ENCODE measurements at regions not wholly inside any gene's neighbourhood (a gene's known extent, or its start where the extent isn't known, plus 50 kb on each side); places are given as distances from the start of the nearest gene placed in this dataset.

DNA sequence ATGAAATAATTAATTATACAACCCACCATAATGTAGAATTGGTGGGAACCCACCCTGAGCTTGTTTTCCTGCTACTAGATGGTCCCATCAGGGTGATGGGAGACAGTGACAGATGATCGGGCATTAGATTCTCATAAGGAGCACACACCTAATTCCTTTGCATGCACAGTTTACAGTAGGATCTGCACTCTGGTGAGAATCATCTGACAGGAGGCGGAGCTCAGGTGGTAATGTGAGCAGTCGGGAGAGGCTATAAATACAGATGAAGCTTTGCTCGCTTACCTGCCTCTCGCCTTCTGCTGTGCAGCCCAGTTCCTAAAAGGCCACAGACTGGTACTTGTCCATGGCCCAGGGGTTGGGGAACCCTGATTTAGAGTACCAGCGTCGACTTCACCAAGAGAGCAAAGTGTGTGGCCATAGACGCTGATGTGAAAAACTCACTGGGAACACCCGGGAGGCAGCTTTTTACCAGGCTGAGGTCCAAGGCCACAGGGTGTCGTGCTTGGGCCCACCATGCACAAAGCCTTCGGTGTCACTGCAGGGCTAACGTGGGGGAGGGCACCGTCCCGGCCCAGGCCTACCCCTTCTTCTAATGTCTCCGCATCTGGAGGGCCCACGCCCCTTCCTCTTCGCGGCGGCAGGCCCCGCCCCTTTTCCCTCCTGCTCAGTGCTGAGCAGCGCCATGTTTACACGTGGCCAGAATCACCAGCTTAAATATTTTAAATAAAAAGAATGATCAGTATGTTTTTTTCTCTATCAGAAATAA, 296.8 kb upstream of the HDAC4 start:
- no peaks in the 10 kb centered on the region for H3K9me3 Mint-ChIP-seq
- H3K36me3 Mint-ChIP-seq (ENCODE audit: low read depth) = no peaks in the 10 kb centered on the region
- DNase-seq = no peak
- H3K27me3 Mint-ChIP-seq = no peaks in the 10 kb centered on the region
- no peak overlapping the region for H3K27ac Mint-ChIP-seq
- no peak overlapping the region for H3K4me3 Mint-ChIP-seq
- H3K4me1 Mint-ChIP-seq (ENCODE audit: low read depth) = no peaks in the 10 kb centered on the region

DNA sequence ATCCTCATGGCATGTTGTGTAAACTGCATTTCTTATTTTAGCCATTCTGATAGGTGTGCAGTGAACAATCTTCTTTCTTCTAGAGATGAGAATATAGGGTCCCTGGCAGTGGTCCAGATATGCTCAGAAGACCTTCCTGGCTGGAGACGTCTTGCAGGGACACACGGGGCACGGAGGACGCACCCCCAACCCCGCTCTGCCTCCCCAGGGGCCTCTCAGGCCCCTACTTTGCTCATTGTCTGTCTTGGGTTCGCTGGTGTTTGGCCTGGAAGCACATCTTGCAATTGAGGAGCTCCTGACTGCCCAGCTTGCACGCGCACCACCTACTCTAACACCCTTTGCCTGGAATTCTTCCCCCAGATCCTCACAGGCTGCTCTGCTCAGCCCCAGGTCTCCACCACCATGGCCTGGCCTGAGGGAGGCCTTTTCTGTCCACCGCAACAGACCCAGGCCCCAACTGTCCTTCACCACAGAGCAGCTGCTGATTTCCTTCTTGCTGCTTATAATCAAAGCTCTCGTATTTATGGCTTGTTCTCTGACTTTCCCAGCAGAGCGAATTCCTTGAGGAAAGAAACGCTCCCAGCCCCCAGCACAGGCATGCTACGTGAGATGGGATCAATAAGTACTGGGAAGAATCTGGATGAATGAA, 295.9 kb upstream of the HDAC4 start:
- no peaks in the 10 kb centered on the region for H3K36me3 Mint-ChIP-seq (ENCODE audit: low read depth)
- no peaks in the 10 kb centered on the region for H3K27me3 Mint-ChIP-seq
- DNase-seq = no peak
- H3K9me3 Mint-ChIP-seq = no peaks in the 10 kb centered on the region
- H3K4me1 Mint-ChIP-seq (ENCODE audit: low read depth) = no peaks in the 10 kb centered on the region
- H3K4me3 Mint-ChIP-seq = no peak overlapping the region
- no peak overlapping the region for H3K27ac Mint-ChIP-seq

DNA sequence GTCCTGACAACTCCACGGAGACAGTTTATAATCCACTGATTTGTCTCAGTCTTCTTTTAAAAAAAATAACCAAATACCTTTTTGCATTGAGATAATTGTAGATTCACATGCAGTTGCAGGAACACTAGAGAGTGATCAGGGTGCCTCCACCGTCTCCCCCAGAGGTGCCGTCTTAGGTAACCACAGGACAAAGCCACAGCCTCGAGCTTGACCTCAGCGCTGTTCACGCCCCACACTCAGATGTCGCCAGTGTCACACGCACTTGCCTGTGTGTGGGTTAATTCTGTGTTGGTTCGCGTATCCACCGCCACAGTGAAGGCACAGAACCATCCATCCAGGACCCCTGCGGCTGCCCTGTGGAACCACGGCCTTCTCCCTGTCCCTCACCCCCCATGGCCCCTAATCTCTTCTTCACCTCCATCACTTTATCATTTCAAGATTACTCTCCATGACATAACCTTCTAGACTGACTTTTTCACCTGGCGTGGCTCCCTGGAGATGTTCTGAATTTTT, 295.0 kb upstream of the HDAC4 start:
- Mint-ChIP-seq H3K4me1 (ENCODE audit: low read depth) (no peaks in the 10 kb centered on the region), H3K27ac (no peak overlapping the region)
- DNase-seq = no peak

DNA sequence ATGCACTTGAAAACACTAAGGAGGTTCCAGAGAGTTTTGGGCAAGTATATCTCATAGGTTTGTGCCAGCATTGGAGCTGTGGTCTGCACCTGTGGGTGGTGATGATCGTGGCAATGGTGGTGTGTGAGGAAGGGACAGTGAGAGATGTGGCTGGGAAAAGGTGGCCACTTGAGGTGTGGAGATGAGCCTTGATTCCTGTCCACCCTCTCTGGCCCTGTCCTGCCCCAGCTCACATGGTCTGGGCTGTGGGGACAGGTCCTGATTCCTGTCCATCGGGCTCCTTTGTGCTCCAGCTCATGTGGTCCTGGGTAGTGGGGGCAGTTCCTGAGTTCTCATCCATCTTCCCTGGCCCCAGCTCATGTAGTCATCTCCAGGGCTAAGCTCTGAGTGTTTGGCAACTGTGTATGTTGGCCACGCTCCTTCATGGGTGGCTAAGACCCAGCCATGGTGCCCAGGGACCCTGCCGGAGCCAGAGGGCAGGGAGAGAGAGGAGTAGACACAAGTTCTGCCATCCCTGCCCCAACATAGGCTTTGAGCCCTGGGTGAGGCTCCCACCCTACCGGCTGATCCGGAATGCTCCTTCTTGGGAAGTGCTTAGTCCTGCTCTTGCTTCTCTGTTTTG, 294.4 kb upstream of the HDAC4 start:
- no peak overlapping the region for H3K4me3 Mint-ChIP-seq
- H3K9me3 Mint-ChIP-seq = no peaks in the 10 kb centered on the region
- H3K4me1 Mint-ChIP-seq (ENCODE audit: low read depth) = no peaks in the 10 kb centered on the region
- no peaks in the 10 kb centered on the region for H3K27me3 Mint-ChIP-seq
- no peak overlapping the region for H3K27ac Mint-ChIP-seq
- no peaks in the 10 kb centered on the region for H3K36me3 Mint-ChIP-seq (ENCODE audit: low read depth)
- no peak for DNase-seq

More for the DNA sequence above, 295.0 kb upstream of the HDAC4 start:
- H3K27me3 Mint-ChIP-seq = no peaks in the 10 kb centered on the region
- no peak overlapping the region for H3K4me3 Mint-ChIP-seq
- no peaks in the 10 kb centered on the region for H3K9me3 Mint-ChIP-seq
- H3K36me3 Mint-ChIP-seq (ENCODE audit: low read depth) = no peaks in the 10 kb centered on the region

DNA sequence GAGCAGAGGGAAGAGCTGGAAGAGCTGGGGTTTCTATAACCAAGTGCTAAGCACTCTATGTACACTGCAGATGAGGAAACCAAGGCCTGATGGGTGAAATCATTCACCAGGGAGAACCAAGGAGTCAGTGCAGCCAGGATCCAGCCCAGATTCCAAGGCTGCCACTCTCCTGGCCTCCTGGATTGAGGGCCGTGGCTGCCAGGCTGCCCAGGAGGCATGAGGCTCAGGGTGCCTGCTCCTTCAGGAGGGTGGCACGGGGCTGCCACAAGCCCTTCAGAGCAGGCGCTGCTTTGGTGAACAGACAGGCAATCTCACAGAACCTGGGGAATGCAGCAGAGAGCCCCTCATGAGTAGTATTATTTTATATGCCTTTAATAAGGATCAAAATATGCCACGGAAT, 293.7 kb upstream of the HDAC4 start:
- no peaks in the 10 kb centered on the region for H3K9me3 Mint-ChIP-seq
- no peaks in the 10 kb centered on the region for H3K36me3 Mint-ChIP-seq (ENCODE audit: low read depth)
- no peaks in the 10 kb centered on the region for H3K27me3 Mint-ChIP-seq
- H3K4me1 Mint-ChIP-seq (ENCODE audit: low read depth) = no peaks in the 10 kb centered on the region
- no peak overlapping the region for H3K27ac Mint-ChIP-seq
- H3K4me3 Mint-ChIP-seq = no peak overlapping the region
- DNase-seq = no peak

DNA sequence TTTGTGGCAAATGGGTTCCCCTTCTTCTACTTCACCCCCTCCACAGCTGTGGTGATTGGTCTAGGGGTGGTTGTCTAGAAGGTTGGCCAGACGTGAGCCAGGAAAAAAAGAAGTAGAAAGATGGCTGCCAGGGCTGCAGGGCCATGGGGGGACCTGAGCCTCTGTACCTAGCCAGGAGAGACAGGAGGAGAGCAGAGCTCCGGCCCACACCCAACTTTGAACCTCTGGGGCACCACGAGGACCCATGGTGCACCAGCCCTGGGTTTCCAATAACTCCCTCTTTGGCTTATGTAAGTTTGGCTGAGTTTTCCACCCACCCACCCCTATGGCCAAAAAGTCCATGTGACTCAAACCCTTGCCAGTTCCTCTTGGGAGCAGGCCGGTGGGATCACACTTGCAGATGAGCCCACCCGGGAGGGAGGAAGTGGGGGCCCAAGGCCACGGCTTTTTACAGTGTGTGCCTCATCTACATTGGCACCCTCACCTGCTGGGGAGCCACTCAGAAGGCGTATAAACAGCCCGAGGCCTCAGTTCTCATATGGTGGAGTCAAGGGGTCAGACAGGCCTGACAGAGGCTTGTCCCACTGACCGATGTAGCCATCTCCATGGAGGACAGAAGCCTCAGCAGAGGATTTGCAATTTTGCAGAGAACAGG, 293.1 kb upstream of the HDAC4 start:
- Mint-ChIP-seq H3K4me3 (no peak overlapping the region), H3K4me1 (ENCODE audit: low read depth) (no peaks in the 10 kb centered on the region), H3K27me3 (no peaks in the 10 kb centered on the region), H3K9me3 (no peaks in the 10 kb centered on the region), H3K27ac (no peak overlapping the region), H3K36me3 (ENCODE audit: low read depth) (no peaks in the 10 kb centered on the region)
- DNase-seq = no peak

DNA sequence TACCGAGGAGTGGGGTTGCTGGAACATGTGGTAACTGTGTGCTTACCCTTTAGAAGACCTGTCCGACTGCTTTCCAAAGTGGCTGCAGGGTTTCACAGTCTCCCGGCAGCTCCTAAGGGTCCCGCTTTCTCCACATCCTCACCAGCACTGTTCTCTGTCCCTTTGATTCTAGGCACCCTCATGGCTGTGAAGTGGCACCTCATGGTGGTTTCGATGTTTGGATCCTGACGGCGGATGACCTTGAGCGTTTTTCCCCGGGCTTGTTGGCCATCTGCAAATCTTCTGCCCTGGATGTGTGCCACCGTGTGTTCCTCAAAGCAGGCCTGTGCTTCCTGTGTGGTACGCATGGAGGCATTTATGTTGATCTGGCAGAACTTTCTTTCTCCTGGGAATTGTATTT, 292.5 kb upstream of the HDAC4 start:
- H3K27ac Mint-ChIP-seq = no peak overlapping the region
- H3K9me3 Mint-ChIP-seq = no peaks in the 10 kb centered on the region
- H3K4me1 Mint-ChIP-seq (ENCODE audit: low read depth) = no peaks in the 10 kb centered on the region
- peaks cover 3% of the 10 kb centered on the region for H3K27me3 Mint-ChIP-seq
- H3K36me3 Mint-ChIP-seq (ENCODE audit: low read depth) = no peaks in the 10 kb centered on the region
- DNase-seq = no peak
- H3K4me3 Mint-ChIP-seq = no peak overlapping the region

DNA sequence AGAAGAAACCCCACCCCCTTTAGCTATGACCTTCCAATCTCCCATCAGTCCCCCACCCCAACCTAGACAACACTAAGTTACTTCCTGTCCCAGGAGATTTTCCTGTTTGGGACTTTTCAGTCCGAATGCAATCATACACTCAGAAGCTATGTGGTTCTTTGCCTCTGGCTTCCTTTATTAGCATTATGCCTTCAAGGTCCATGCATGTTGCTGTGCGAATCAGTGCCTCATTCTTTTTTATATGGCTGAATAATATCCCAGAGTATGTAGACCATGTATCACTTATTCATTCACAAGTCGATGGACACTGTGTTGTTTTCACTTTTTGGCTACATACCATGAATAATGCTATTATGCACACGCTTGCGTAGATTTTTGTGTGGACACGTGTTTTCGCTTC, 292.1 kb upstream of the HDAC4 start:
- no peak overlapping the region for H3K4me3 Mint-ChIP-seq
- H3K27ac Mint-ChIP-seq = no peak overlapping the region
- no peak for DNase-seq
- no peaks in the 10 kb centered on the region for H3K36me3 Mint-ChIP-seq (ENCODE audit: low read depth)
- no peaks in the 10 kb centered on the region for H3K9me3 Mint-ChIP-seq
- peaks cover 5% of the 10 kb centered on the region for H3K27me3 Mint-ChIP-seq
- H3K4me1 Mint-ChIP-seq (ENCODE audit: low read depth) = no peaks in the 10 kb centered on the region

DNA sequence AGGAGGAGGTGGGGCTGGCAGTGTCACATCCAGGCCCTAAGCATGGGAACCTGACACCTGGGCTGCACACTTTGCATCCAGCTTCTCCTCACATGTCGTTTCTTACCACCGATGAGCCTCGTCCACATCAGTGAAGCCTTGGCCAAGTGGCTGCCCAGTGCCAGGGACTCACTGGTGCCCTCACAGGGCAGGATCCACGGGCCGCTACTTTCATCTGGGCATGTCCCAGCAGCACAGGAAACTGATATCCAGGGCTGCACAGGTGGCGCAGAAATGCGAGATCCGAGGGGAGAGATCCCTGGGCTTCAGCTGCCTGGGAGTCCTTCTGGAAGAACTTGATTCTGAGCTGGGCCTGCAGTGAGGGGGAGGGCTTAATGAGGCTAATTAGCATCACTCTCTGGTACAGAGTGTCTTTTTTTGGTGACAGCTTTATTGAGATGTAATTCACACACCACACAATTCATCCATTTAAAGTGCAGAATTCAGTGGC, 291.6 kb upstream of the HDAC4 start:
- H3K4me1 Mint-ChIP-seq (ENCODE audit: low read depth) = no peaks in the 10 kb centered on the region
- DNase-seq = no peak
- no peak overlapping the region for H3K27ac Mint-ChIP-seq
- H3K4me3 Mint-ChIP-seq = no peak overlapping the region
- no peaks in the 10 kb centered on the region for H3K36me3 Mint-ChIP-seq (ENCODE audit: low read depth)
- peaks cover 10% of the 10 kb centered on the region for H3K27me3 Mint-ChIP-seq
- no peaks in the 10 kb centered on the region for H3K9me3 Mint-ChIP-seq

DNA sequence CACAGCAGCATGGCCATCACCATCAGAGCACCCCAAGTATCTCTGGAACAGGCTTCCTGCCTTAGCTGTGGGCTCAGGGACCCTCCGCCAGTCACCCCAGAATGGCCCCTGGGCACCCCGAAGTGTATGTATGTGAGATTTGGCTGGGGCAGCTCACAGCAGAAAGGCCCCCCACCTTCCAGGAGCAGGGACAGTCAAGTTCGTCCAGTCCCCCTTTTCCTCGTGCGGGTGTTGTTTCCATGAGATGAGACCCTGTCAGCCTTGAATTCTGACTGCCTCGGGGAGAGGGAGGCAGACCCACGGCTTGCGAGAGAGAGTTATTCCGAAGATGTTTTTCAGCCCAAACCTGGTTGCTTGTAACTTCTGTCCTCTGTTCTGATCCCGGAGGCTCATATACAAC, 290.9 kb upstream of the HDAC4 start:
- Mint-ChIP-seq H3K27me3 (peaks cover 11% of the 10 kb centered on the region), H3K4me3 (no peak overlapping the region), H3K4me1 (ENCODE audit: low read depth) (no peaks in the 10 kb centered on the region), H3K36me3 (ENCODE audit: low read depth) (no peaks in the 10 kb centered on the region), H3K9me3 (no peaks in the 10 kb centered on the region), H3K27ac (no peak overlapping the region)
- no peak for DNase-seq

DNA sequence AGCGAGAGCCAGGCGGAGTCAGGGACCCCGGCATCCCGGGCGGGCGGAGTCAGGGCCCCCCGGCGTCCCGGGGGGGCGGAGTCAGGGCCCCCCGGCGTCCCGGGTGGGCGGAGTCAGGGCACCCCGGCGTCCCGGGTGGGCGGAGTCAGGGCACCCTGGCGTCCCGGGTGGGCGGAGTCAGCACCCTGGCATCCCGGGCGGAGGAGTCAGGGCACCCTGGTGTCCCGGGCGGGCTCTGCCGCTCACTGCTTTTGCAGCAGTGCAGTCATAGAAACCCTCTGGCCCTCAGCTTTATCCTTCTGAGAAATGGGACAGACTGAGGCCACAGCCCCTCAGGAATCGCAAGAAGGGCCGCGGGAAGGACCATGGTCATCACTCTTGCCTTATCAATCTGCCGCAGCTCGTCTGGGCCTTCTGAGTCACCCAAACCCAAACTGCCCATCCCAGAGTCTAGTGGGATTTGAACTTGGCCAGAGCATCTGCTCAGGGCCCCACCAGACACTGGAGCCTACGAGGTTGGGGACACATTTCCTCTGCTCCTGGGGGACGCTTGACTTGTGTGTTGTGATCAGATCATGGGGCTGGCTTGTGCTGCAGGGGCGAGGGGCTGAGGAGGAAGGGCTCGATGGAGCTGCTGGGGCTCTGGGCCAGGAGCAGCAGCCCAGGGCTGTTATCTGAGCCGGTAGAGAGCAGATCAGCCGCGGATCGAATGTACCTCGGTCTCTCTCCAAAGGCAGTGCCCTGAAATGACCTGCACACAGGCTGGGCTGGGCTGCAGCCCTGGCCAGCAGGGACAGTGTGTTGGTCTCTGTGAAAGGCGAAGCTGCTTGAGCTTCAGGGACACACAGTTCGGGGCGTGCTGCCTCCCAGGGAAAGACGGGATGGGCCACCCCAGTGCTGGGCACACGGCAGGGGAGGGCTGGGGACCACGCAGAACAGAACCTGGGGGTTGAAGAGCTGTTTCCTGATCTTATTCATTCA, 290.1 kb upstream of the HDAC4 start:
- Mint-ChIP-seq H3K4me1 (ENCODE audit: low read depth) (no peaks in the 10 kb centered on the region), H3K4me3 (no peak overlapping the region), H3K9me3 (no peaks in the 10 kb centered on the region), H3K36me3 (ENCODE audit: low read depth) (no peaks in the 10 kb centered on the region), H3K27me3 (peaks cover 13% of the 10 kb centered on the region), H3K27ac (no peak overlapping the region)
- DNase-seq = no peak

DNA sequence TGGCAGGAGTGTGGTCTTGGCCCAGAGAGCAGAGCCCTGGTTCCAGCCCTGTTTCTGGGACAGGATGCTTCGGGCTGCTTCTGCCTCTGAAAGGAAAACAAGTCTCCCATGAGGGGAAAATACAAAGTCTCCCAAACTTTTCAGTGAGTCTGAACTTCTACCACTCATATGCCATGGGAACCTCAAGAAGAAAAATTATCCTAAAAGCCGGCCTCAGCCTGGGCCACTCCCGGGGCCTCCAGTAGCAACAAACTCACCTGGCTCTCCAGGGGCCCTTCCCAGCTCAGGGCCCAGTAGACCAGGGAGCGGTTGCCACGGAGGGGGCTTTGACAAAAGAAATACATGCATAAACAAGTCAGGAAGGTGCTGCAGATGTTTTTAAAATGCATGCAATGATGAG, 289.2 kb upstream of the HDAC4 start:
- peaks cover 23% of the 10 kb centered on the region for H3K27me3 Mint-ChIP-seq
- H3K4me1 Mint-ChIP-seq (ENCODE audit: low read depth) = no peaks in the 10 kb centered on the region
- H3K9me3 Mint-ChIP-seq = no peaks in the 10 kb centered on the region
- no peaks in the 10 kb centered on the region for H3K36me3 Mint-ChIP-seq (ENCODE audit: low read depth)
- no peak overlapping the region for H3K4me3 Mint-ChIP-seq
- DNase-seq = no peak
- no peak overlapping the region for H3K27ac Mint-ChIP-seq

DNA sequence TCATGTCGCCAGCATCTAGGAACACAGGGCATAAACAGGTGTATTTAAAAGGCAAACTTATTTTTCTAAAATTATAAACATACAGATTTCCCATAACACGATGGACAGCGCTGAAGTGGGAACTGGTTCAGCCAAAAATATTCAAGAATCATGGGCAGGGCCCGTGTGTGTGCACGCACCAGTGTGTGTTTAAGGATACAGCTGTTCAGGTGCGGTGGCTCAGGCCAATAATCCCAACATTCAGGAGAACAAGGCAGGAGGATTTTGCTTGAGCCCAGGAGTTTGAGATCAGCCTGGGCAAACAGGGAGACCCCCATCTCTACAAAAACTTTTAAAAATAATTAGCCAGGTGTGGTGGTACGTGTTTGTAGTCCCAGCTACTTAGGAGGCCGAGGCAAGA, 288.6 kb upstream of the HDAC4 start:
- no peaks in the 10 kb centered on the region for H3K36me3 Mint-ChIP-seq (ENCODE audit: low read depth)
- H3K27me3 Mint-ChIP-seq = peaks cover 26% of the 10 kb centered on the region
- no peak overlapping the region for H3K4me3 Mint-ChIP-seq
- no peak overlapping the region for H3K27ac Mint-ChIP-seq
- no peaks in the 10 kb centered on the region for H3K4me1 Mint-ChIP-seq (ENCODE audit: low read depth)
- no peak for DNase-seq
- H3K9me3 Mint-ChIP-seq = no peaks in the 10 kb centered on the region

DNA sequence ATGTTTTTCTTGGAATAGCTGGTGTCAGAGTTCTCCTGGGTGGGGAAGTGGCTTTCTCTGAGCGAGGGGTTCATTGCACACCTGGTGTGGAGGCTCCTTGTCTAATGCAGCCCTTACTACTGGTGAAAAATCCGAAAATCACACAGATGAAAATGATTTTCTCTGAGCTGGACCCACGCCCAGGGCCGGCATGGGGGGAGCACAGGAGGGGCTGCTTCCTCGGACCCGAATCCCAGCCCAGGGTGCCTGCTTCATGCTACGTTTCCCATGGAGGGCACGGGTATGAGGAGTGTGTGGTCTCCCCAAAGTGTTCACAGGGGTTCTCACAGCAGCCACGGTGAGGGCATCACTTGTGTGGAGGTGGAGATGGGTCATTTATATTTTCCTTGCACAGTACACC, 288.0 kb upstream of the HDAC4 start:
- H3K36me3 Mint-ChIP-seq (ENCODE audit: low read depth) = no peaks in the 10 kb centered on the region
- H3K4me1 Mint-ChIP-seq (ENCODE audit: low read depth) = no peaks in the 10 kb centered on the region
- no peak overlapping the region for H3K4me3 Mint-ChIP-seq
- peaks cover 32% of the 10 kb centered on the region for H3K27me3 Mint-ChIP-seq
- H3K9me3 Mint-ChIP-seq = no peaks in the 10 kb centered on the region
- H3K27ac Mint-ChIP-seq = no peak overlapping the region
- DNase-seq = no peak
